ENCODE measurements at regions not wholly inside any gene's neighbourhood (a gene's known extent, or its start where the extent isn't known, plus 50 kb on each side); places are given as distances from the start of the nearest gene placed in this dataset.
"Not testable (repeated sequence)": the region's sequence is repeated elsewhere in the genome, so short reads cannot be mapped to it uniquely, and the experiment has no call there.

DNA sequence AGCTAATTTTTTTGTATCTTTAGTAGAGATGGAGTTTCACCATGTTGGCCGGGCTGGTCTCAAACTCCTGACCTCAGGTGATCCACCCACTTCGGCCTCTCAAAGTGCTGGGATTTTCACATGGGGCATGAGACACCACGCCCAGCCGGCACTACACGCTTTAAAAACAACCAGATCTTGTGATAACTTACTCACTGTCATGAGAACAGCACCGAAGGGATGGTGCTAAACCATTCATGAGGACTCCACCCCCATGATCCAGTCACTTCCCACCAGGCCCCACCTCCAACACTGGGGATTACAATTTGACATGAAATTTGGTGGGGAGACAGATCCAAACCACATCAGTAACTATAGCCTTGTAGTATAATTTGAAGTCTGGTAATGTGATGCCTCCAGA is 67.4 kb upstream of the ZNF169 start:
- DNase-seq: not testable (repeated sequence)

- no peak for DNase-seq
Measured at GRCh38 chr9:94198414-94198813, 60.7 kb upstream of the ZNF169 start.

GRCh38 chr9:94199776-94200175 is 59.3 kb upstream of the ZNF169 start:
- DNase-seq: no peak

GRCh38 chr9:94204174-94204573 is 54.9 kb upstream of the ZNF169 start:
- no peak for DNase-seq

DNA sequence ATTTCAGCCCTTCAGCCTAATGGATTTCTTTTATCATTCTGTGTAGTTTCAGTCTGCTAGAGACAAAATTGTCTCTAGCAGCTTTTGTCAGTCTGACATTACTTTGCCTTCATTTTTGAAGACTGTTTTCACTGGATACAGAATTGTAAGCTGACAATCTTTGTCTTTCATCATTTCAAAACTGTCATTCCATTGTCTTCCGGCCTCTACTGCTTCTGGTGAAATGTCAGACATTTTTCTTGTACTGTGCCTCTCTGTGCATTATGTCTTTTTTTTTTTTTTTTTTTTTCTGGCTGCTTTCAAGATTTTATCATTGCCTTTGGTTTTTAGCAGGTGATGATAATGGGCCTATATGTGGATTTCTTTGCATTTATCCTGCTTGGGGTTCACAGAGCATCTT is 51.3 kb upstream of the ZNF169 start:
- no peak for DNase-seq

All from NCI-H2171 (cell line).